Retinal pigment epithelial cell (primary cell): ENCODE measurements at regions not wholly inside any gene's neighbourhood (a gene's known extent, or its start where the extent isn't known, plus 50 kb on each side); places are given as distances from the start of the nearest gene placed in this dataset.
A peak's percentile ranks its signal among the peaks of the same experiment; 100 is the strongest.

ENCODE experiments used
- DNase-seq: peaks from one replicate; pipeline ENCODE4 v3.0.0-alpha.2; 2010; ENCODE audit warnings: low read depth
- H3K4me3 ChIP-seq: 2 replicates; pipeline ENCODE4 v1.5.1; 2011; ENCODE audit warnings: mild to moderate bottlenecking, low read length, control low read depth, moderate library complexity
- TF ChIP-seq, protein P1 (sequence below): conservative IDR thresholded peaks from 2 replicates; pipeline ENCODE4 v1.5.1; 2011; ENCODE audit warnings: low read depth, low read length, control low read depth, inconsistent platforms

DNA sequence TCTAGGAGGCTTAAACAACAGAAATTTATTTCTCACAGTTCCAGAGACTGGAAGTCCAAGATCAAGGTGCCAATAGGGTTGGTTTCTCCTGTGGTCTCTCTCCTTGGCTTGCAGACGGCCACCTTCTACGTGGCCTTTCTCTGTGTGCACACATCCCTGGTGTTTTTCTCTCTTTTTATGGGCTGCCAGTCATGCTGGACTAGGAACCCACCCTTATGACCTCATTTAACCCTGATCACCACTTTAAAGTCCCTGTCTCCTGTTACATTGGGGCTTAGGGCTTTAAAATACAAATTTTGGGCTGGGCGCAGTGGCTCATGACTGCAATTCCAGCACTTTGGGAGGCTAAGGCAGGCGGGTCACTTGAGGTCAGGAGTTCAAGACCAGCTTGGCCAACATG is 157.1 kb downstream of the TLE1 start:
- no peak for DNase-seq
- TF ChIP-seq, protein P1, sequence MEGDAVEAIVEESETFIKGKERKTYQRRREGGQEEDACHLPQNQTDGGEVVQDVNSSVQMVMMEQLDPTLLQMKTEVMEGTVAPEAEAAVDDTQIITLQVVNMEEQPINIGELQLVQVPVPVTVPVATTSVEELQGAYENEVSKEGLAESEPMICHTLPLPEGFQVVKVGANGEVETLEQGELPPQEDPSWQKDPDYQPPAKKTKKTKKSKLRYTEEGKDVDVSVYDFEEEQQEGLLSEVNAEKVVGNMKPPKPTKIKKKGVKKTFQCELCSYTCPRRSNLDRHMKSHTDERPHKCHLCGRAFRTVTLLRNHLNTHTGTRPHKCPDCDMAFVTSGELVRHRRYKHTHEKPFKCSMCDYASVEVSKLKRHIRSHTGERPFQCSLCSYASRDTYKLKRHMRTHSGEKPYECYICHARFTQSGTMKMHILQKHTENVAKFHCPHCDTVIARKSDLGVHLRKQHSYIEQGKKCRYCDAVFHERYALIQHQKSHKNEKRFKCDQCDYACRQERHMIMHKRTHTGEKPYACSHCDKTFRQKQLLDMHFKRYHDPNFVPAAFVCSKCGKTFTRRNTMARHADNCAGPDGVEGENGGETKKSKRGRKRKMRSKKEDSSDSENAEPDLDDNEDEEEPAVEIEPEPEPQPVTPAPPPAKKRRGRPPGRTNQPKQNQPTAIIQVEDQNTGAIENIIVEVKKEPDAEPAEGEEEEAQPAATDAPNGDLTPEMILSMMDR: no peak
- no peak overlapping the region for H3K4me3 ChIP-seq

DNA sequence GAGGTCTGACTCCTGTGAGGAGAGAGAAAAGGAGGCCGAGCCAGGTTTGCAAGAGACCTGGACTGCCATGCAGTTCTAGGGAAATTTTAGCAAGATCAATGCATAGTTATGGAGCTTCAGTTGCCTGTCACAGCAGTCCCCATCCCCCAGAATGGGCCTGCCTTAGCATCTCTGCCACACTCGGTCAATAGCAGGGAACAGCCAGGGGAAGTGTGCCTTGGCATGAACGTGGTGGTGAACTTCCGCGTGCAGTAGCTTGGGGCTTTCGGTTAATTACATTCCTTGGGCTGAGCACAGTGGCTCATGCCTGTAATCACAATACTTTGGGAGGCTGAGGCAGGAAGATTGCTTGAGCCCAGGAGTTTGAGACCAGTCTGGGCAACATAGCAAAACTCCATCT is 157.8 kb downstream of the TLE1 start:
- DNase-seq: no peak
- TF ChIP-seq, protein P1: no peak
- H3K4me3 ChIP-seq: no peak overlapping the region

DNA sequence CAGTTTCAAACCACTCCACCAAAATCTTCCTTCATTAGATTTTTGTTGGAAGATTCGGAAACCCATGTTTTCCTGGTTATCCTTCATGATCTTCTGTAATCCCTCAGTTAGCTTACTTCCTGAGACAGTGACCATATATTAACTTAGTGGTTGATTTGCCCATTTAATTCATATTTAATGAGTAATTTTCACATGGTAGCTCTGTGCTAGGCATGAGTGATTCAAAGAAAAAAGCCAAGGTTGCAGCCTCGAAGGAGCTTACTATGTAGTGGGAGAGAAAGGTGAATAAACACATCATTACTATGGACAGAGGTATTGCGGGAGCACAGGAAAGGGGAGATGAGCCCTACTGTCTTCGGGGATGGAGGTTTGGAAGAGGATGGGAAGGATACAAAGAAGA is 158.5 kb downstream of the TLE1 start:
- no peak overlapping the region for H3K4me3 ChIP-seq
- TF ChIP-seq, protein P1: no peak
- DNase-seq: no peak

DNA sequence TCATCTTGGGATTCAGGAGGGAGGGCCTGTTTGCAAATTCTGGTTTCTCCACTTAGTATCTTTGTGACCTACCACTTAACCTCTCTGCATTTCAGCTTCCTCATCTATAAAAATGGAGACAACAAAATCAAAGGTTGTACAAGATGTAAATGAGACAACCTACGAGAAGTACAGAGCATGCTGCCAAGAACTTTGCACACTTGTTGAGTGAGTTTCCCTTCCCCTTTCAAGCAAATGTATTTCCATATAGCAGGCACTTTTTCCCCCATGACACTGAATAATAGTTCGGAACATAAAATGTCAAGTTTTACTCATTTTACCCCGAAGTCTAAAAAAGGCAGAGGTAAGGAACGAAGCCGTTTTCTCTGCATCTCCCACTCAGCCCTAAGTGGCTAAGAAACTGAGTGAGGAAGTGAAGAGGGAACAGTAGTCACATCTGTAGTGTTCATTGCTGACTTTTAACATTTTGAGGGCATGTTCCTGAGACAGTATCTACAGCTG is 159.0 kb downstream of the TLE1 start:
- DNase-seq: no peak
- TF ChIP-seq, protein P1: no peak
- no peak overlapping the region for H3K4me3 ChIP-seq

DNA sequence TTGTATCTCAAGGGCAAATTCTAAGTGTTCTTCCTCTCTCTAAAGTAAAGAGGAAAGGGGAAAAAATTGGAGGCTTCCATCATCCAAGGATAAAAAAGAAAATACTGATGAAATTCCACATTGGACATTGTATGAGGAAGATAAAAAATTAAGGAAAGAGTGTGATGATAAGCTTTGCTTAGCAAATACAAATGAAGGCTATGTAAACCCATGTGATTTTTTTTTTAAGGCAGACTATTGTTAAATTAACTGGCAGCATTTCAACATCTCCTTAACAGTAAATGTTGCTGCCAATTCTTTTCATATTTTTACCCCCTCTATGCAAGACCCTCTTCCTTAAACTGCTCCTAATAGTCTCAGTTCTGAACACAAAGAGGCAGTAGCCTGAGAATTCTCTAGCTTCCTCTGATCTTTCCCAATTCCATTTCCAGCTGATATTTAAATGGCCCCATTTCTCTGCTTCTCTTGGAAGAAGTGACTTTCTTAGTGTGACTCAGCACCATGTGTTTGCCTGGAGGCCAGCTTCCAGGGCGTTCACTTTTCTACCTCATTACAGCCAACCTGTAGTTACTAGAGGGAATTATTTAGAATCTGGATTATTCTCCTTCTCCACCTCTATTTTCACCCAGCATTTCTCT is 159.7 kb downstream of the TLE1 start:
- no peak overlapping the region for H3K4me3 ChIP-seq
- DNase-seq: peak; percentile 39
- TF ChIP-seq, protein P1: no peak

DNA sequence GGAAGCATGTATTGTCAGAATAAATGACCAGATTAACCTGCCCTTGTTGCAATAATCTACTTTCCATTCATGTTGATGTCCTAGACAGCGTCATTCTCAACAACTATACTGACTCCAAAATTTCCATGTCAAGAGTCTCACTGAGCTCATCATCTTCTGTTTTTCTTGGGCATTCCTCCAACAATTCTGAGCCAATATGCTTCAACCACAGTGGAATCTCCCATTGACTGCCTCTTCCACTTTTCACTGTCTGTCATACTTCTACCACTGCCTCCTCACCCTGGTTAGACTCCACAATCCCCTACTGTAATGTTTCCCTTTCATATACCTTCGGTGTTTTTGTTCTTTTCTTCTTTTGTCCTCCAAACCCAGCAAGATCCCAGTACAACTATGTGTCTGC is 162.8 kb downstream of the TLE1 start:
- H3K4me3 ChIP-seq: no peak overlapping the region
- no peak for DNase-seq
- TF ChIP-seq, protein P1: no peak

DNA sequence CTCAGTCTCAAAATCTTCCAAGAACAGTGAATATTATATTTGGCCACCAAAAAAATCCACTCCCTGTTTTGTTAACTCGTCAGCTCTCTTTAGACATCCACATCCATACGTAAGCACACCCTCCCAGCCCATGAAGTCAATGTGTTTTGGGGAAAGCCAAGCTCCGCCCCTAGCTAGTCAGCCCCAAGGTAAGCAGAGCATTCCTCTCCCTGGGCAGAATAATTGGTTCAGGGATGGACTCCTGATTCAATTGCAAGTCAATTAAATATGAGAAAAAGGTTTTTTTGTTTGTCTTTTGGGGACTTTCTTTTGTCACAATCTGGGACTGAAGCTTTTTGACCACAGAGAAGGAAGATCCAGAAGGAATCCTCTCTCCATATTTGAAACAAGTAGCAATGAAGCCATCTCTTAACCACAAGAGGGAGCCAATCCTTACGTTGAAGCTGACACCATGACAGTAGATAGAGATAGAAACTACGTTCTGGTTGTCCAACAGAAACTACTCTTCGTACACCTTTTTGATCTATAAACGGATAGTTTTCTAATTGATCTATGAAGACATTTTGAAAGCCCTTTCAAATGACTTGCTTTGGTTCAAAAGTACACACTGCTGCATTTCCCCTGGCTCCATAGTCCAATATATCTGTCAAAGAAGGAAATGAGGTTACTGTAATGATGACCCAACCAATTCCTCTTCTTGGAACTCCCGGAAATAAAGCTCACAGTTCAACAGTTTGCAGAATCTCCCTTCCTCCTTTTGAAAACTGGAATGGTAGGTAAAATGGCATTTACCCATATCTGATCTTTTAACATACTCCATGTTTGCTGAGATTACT is 166.4 kb downstream of the TLE1 start:
- H3K4me3 ChIP-seq: no peak overlapping the region
- TF ChIP-seq, protein P1: peak; percentile 65
- DNase-seq: no peak
